IPS DF 6.9 (cell line): ENCODE measurements at regions not wholly inside any gene's neighbourhood (a gene's known extent, or its start where the extent isn't known, plus 50 kb on each side); places are given as distances from the start of the nearest gene placed in this dataset.

Source experiments
- DNase-seq: peaks from one replicate; pipeline ENCODE4 v3.0.0-alpha.2; 2013; ENCODE audit warnings: low read depth, low spot score
- H3K27ac ChIP-seq: one replicate; pipeline ENCODE4 v1.5.1; 2013; ENCODE audit warnings: low read length, control low read depth
- H3K27me3 ChIP-seq: 2 replicates; pipeline ENCODE4 v1.6.1; 2013; ENCODE audit warnings: mild to moderate bottlenecking, low read length; ENCODE audit not compliant: control insufficient read depth, insufficient read depth
- H3K36me3 ChIP-seq: 2 replicates; pipeline ENCODE4 v1.6.1; 2013; ENCODE audit warnings: low read length; ENCODE audit not compliant: control insufficient read depth, insufficient read depth
- H3K4me1 ChIP-seq: 2 replicates; pipeline ENCODE4 v1.6.1; 2013; ENCODE audit warnings: low read length; ENCODE audit not compliant: control insufficient read depth, insufficient read depth
- H3K4me3 ChIP-seq: 2 replicates; pipeline ENCODE4 v1.5.1; 2013; ENCODE audit warnings: mild to moderate bottlenecking, low read length
- H3K9me3 ChIP-seq: 2 replicates; pipeline ENCODE4 v1.6.1; 2013; ENCODE audit warnings: low read length, inconsistent platforms; ENCODE audit not compliant: control insufficient read depth, insufficient read depth
- WGBS: extraction: QIAGEN DNeasy Blood & Tissue Kit; methylation state at CpG from one replicate; pipeline ENCODE4 v1.1.7; 2013; ENCODE audit warnings: mixed read lengths, missing lambda C conversion rate; ENCODE audit not compliant: insufficient read length, insufficient coverage; 5-methylcytosine and 5-hydroxymethylcytosine counted together

GRCh38 chr1:181142096-181142958 lies 53.8 kb downstream of the IER5 start:
- no peaks in the 10 kb centered on the region for H3K9me3 ChIP-seq
- H3K27ac ChIP-seq = no peak overlapping the region
- H3K4me1 ChIP-seq = no peaks in the 10 kb centered on the region
- H3K27me3 ChIP-seq = no peaks in the 10 kb centered on the region
- WGBS = no CpG with 5 or more reads among the region's 24 CpGs
- peak overlapping the region; percentile 8; the same call in 1 of the 2 replicates for H3K4me3 ChIP-seq
- DNase-seq = peak; percentile 80
- no peaks in the 10 kb centered on the region for H3K36me3 ChIP-seq

DNA sequence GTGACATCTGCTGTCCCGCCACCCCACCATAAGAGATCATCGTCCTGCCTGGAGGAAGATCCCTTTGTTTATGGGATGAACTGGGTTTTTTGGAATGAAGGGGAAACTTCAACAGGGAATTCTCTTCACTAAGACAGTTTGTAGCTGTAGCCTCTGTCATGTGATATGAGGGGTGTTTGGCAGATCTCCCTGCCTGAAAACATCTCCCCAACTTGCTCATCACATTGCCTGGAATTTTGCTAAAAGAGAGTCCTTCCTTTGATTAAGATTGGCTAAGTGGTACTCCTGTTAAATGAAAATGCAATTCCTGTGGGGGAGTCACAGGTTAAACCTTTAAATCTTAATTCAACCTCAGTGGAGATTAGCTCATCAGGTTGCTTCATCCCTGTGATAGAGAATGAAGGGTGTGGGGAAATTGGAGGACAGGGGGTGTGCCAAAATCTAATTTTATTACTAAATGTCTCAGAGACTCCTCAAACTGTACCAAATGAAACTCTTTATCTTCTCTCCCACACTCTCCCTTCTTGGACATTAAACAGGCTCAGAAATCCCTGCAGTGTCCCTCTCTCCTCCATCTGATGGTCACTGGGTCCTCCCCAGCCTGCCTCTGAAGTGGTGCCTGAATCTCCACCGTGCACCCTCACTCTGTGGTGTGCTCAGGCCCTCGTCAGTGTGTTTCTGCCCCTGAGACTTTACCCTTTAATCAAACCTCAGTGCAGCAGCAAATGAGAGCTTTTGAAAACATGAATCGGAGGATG lies 54.8 kb downstream of the IER5 start:
- H3K27me3 ChIP-seq = no peaks in the 10 kb centered on the region
- no peaks in the 10 kb centered on the region for H3K4me1 ChIP-seq
- no peak overlapping the region for H3K4me3 ChIP-seq
- WGBS = no CpG with 5 or more reads among the region's 5 CpGs
- H3K9me3 ChIP-seq = no peaks in the 10 kb centered on the region
- no peaks in the 10 kb centered on the region for H3K36me3 ChIP-seq
- H3K27ac ChIP-seq = no peak overlapping the region
- DNase-seq = no peak

DNA sequence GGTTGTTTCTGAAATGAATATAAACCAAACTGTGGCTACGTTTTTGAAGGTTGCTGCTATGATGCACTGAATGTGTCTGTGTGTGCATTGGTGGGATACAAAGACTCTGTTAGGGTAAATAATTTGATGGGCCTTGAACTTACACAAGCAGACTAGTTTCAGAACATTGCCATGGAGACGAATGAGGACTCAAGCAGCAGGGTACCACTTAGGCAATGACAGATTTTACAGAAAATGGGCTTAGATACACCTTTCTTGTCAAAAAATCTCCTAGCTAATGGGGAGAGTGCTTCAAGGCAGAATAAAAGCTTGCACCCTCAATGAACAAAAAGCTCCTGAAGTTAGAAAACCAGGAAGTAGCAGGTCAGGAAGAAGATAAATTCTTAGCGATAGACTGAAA lies 55.7 kb downstream of the IER5 start:
- DNase-seq = no peak

DNA sequence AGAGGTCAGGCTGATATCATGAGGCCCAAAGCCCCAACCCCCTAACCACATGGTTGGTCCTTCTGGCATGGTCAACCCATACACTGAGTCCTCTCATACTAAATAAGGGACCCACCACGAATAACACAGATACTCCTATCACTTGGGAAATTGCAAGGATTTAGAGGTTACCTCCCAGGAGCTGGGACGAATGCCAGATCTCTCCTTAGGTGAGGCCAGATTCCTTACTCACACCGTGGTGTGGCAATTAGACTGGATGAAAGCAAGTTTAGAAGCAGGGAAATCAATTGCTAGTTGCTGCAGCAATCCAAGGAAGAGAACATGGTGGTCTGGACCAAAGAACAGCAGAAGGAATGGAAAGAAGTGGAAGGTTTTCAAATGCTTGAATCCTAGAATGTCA lies 60.1 kb downstream of the IER5 start:
- WGBS = no CpG with 5 or more reads among the region's 3 CpGs
- no peaks in the 10 kb centered on the region for H3K36me3 ChIP-seq
- H3K27ac ChIP-seq = no peak overlapping the region
- H3K27me3 ChIP-seq = no peaks in the 10 kb centered on the region
- H3K4me3 ChIP-seq = no peak overlapping the region
- DNase-seq = no peak
- no peaks in the 10 kb centered on the region for H3K9me3 ChIP-seq
- peaks cover 2% of the 10 kb centered on the region; the same call in 1 of the 2 replicates for H3K4me1 ChIP-seq

More for the DNA sequence above, 55.7 kb downstream of the IER5 start:
- H3K4me3 ChIP-seq = no peak overlapping the region
- H3K27ac ChIP-seq = no peak overlapping the region
- no peaks in the 10 kb centered on the region for H3K27me3 ChIP-seq
- no peaks in the 10 kb centered on the region for H3K36me3 ChIP-seq
- H3K9me3 ChIP-seq = no peaks in the 10 kb centered on the region
- H3K4me1 ChIP-seq = no peaks in the 10 kb centered on the region
- WGBS = no CpG with 5 or more reads among the region's 3 CpGs

DNA sequence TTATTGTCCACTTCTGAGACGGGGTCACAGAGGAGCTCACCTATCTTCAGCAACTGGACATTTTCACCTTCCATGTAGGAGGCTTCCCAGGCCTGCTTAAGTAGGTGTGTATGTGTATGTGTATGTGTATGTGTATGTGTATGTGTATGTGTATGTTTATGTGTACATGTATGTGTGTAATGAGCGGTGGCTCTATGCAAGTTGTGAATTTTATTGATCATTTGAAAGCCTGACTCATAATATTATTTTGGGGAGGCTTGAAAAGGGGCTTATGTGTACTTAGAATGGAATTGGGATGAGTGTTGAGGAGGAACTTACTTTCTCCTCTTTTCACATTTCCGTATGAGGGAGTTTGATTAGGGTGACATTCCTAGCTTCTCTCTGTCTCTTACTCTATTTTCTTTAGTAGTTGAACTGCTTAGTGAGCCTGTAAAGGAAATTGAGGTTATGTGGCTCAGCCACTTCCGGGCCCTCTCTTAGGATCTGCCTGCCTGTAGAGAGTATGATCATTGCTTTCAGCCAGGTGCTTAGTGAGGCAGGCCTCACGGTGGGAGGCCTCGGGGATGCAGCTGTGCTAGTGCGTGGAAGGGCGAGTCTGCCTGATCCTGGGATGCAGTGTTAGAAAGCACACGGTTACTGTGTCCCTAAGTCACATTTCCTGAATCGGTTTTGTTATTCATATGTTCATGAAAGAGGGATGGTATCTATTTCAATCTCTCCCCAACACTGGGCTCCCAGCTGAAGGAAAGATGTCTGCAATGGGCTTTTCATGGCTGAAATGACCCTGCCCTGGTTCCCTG lies 61.0 kb downstream of the IER5 start:
- Histone ChIP-seq H3K4me1 (peaks cover 2% of the 10 kb centered on the region; the same call in 1 of the 2 replicates), H3K36me3 (no peaks in the 10 kb centered on the region), H3K27me3 (no peaks in the 10 kb centered on the region), H3K9me3 (no peaks in the 10 kb centered on the region), H3K27ac (no peak overlapping the region), H3K4me3 (no peak overlapping the region)
- WGBS = no CpG with 5 or more reads among the region's 10 CpGs
- no peak for DNase-seq

DNA sequence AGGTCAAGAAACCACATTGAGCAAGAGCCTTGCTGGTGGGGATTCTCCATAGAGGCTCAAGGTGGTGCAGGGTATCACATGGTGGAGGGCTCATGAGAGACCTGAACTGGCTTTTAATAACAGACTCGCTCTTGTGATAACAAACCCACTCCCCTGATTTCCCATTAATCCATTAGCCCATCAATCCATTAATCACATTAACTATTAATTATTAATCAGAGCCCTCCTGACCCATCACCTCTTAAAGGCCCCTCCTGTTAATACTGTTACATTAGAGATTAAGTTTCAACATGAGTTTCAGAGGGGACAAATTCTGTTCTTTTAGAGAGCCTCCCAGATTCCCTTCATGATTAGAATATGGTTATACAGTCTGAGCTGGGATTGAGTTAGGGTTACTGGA lies 61.8 kb downstream of the IER5 start:
- Histone ChIP-seq H3K36me3 (no peaks in the 10 kb centered on the region), H3K27ac (no peak overlapping the region), H3K27me3 (no peaks in the 10 kb centered on the region), H3K4me1 (peaks cover 2% of the 10 kb centered on the region; the same call in 1 of the 2 replicates), H3K9me3 (no peaks in the 10 kb centered on the region), H3K4me3 (no peak overlapping the region)
- no CpG with 5 or more reads among the region's 1 CpG for WGBS
- no peak for DNase-seq

DNA sequence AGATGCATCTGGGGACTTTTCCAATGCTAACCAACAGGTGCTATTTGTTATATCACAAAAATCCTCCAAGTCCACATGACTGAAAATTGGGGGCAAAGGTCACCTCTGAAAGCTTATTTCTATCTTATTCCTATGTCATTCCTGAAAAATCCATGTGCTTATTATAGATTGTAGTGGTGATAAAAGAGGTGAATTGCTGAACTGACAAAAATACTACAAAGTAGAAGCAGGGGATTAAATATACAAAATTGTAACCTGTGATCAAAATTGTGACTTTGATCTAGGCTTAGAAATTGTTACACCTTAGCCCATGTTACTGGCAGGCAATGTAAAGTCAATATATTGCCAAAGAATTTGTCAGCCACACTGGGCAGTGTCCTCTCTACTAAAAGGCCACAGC lies 62.3 kb downstream of the IER5 start:
- no peak for DNase-seq
- Histone ChIP-seq H3K4me1 (peaks cover 2% of the 10 kb centered on the region; the same call in 1 of the 2 replicates), H3K36me3 (no peaks in the 10 kb centered on the region), H3K9me3 (no peaks in the 10 kb centered on the region), H3K27me3 (no peaks in the 10 kb centered on the region), H3K4me3 (no peak overlapping the region), H3K27ac (no peak overlapping the region)

- no peak overlapping the region for H3K4me3 ChIP-seq
- H3K36me3 ChIP-seq = no peaks in the 10 kb centered on the region
- H3K27me3 ChIP-seq = no peaks in the 10 kb centered on the region
- no peaks in the 10 kb centered on the region for H3K9me3 ChIP-seq
- no peak for DNase-seq
- no peak overlapping the region for H3K27ac ChIP-seq
- H3K4me1 ChIP-seq = peaks cover 2% of the 10 kb centered on the region; the same call in 1 of the 2 replicates
- WGBS = no CpG with 5 or more reads among the region's 11 CpGs
Measured at GRCh38 chr1:181151378-181152326, 63.2 kb downstream of the IER5 start.

GRCh38 chr1:181152892-181153633 lies 64.6 kb downstream of the IER5 start:
- no peaks in the 10 kb centered on the region for H3K9me3 ChIP-seq
- DNase-seq = no peak
- no CpG with 5 or more reads among the region's 16 CpGs for WGBS
- no peak overlapping the region for H3K4me3 ChIP-seq
- H3K36me3 ChIP-seq = no peaks in the 10 kb centered on the region
- no peaks in the 10 kb centered on the region for H3K27me3 ChIP-seq
- H3K4me1 ChIP-seq = peaks cover 2% of the 10 kb centered on the region; the same call in 1 of the 2 replicates
- H3K27ac ChIP-seq = no peak overlapping the region
